ENCODE measurements at regions not wholly inside any gene's neighbourhood (a gene's known extent, or its start where the extent isn't known, plus 50 kb on each side); places are given as distances from the start of the nearest gene placed in this dataset.
A peak's percentile ranks its signal among the peaks of the same experiment; 100 is the strongest.
"Not testable (repeated sequence)": the region's sequence is repeated elsewhere in the genome, so short reads cannot be mapped to it uniquely, and the experiment has no call there.

- DNase-seq (ENCODE audit: low read depth) = peak; percentile 19
Measured at GRCh38 chr7:119270045-119270464, 1002.9 kb upstream of the KCND2 start.

- no peak for DNase-seq (ENCODE audit: low read depth)
Measured at GRCh38 chr7:119270644-119271043, 1002.3 kb upstream of the KCND2 start.

DNA sequence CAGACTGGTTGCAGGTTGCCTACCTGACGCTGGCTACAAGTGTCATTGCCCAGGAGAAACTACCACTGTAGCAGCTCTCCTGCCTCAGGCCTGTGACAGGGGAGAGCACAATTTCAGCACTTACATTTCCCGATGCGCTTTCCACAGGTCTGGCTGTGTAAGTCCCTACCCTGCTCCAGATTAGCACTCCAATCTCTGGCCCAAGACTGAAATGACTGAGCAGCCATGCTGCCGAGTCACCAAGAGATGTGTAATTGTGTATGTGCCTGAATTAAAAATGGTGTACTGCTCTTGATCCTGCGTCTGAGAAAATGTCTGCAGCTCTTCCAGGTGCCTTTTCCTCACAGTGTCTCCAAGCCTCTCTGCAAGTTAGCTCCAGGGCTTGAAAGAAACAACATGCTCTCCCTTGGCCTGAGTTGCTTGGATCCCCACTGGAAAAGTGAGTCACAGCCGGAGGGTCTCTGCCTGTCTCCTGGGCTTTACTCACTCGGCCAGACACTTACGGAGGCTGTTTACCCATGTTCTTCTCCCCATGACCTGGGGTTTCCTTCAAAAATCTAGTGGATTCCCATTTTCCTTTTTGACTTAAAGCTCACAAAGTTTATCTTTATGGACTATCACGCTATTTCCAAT lies 1001.7 kb upstream of the KCND2 start:
- DNase-seq (ENCODE audit: low read depth) = no peak

DNA sequence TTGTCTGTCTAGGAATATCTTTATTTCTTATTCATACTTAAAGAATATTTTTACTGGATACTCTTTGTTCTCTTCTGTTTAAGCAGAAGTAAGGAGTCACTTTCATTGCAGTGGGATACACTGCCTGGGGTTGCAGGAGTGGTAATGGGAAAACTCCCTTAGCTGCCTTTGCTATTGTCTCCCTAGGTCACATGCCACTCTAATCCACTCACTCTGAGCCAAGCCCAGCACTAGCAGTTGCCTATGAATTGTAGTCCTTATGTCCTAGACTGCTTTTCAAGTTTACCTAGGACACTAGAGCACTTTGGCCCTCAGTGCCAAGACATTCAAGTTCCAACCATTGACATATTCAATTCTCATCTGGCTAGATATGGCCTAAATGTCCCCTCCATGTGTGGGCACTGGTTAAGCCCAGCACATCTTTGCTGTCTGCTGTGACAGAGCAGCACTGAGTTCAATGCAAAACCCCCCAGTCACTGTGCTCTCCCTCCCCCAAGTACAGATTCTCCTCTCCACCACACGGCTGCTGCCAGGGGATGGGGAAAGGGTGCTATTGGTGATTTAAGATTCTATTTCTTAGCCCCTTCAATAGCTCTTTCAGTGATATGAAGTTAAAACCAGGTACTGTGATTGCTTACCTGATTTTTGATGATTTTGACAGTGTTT lies 991.7 kb upstream of the KCND2 start:
- DNase-seq (ENCODE audit: low read depth) = no peak

GRCh38 chr7:119283353-119283752 lies 989.6 kb upstream of the KCND2 start:
- no peak for DNase-seq (ENCODE audit: low read depth)

- no peak for DNase-seq (ENCODE audit: low read depth)
Measured at GRCh38 chr7:119288416-119288815, 984.6 kb upstream of the KCND2 start.

GRCh38 chr7:119300341-119300740 lies 972.6 kb upstream of the KCND2 start:
- DNase-seq (ENCODE audit: low read depth) = not testable (repeated sequence)

DNA sequence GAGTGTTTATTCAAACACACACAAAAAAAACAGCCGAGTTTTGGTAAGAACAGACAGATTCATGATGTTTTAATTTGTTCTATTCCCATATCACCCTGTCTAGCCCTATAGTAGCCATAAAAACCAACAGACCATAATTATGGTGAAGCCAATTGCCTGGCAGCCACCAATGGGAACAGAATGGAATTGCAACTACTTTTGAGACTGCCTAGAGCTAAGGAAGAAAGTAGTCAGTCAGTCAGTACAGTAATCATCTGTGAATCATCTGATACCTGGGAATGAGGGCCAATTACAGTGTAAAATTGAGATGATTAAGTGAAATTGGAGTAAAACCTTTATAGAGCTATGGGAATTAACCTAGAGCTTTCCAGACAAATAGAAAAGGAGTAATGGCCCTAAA lies 952.7 kb upstream of the KCND2 start:
- DNase-seq (ENCODE audit: low read depth) = no peak

DNA sequence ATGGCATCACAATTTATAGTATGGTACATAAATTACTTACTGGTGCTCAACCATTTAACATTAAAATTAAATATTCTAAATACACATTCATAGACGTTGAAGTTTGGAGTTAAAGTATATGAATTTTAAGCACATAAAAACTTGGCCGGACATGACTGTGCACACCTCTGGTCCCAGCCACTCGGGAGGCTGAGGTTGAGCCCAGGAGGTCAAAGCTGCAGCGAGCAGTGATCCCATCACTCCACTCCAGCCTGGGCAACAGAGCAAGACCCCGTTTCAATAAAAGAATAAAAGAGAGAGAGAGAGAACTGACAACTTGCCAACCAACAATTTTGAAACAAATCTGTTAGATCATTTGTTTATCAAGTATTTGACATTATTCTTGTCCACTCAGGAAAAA lies 943.3 kb upstream of the KCND2 start:
- DNase-seq (ENCODE audit: low read depth) = no peak

GRCh38 chr7:119335405-119335804 lies 937.6 kb upstream of the KCND2 start:
- no peak for DNase-seq (ENCODE audit: low read depth)

- DNase-seq (ENCODE audit: low read depth) = no peak
Measured at GRCh38 chr7:119341822-119342221, 931.2 kb upstream of the KCND2 start.

DNA sequence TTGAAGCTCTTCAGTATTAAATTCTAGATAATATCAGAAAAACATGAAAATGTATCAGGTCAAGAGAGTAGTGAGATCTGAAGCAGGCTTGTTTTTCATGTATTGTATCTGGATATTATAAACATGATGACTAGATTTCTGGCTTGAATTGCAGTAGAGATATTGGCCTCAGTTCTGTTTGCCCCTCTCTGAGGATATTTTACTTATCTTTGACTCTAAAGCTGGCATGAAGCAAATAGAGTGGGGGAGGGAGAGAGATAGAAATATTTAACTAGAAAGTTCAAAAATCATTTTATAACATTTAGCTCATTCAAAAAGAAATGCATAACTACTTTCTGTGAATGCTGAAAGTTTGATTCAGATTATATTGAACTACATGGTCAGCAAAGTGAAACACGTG lies 929.7 kb upstream of the KCND2 start:
- DNase-seq (ENCODE audit: low read depth) = no peak

DNA sequence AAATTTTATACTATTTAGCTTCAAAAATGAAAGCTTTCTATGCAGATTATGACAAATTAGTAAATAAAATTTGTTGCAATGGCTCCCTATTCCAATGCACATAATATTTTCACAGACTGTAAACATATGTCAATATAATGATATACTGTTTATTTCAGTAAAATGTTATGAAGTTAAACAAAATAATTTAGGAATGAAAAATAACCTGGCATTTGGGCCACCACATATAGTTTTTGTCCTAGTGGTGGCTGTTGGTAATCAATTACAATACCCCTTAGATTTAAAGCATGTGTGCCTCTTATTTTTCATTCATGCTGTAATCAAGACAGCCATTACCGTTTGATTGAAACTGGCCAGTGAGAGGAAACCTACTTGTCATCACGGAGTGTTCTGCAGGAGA lies 928.5 kb upstream of the KCND2 start:
- DNase-seq (ENCODE audit: low read depth) = no peak

GRCh38 chr7:119348491-119348890 lies 924.5 kb upstream of the KCND2 start:
- no peak for DNase-seq (ENCODE audit: low read depth)

DNA sequence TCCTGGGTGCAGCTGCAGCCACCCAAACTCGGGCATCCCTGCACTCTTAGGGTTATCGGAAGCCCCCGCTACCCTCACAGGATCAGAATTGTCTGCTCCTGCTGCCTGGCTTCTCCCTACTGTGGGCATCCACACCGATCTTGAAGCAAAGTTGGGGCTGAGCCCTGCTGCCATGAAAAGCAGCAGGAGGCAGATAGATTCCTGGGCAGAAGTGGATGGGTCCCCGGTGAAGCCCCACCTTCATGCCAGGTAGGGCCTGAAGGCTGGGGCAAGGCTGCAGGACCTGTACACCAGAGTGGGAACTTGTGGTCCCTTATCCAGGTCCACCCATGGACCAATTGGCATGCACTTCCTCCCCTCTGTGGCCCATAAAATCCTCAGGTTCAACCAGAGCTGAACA lies 922.6 kb upstream of the KCND2 start:
- DNase-seq (ENCODE audit: low read depth) = no peak

- no peak for DNase-seq (ENCODE audit: low read depth)
Measured at GRCh38 chr7:119351320-119351719, 921.7 kb upstream of the KCND2 start.

GRCh38 chr7:119374436-119374835 lies 898.5 kb upstream of the KCND2 start:
- DNase-seq (ENCODE audit: low read depth) = no peak

DNA sequence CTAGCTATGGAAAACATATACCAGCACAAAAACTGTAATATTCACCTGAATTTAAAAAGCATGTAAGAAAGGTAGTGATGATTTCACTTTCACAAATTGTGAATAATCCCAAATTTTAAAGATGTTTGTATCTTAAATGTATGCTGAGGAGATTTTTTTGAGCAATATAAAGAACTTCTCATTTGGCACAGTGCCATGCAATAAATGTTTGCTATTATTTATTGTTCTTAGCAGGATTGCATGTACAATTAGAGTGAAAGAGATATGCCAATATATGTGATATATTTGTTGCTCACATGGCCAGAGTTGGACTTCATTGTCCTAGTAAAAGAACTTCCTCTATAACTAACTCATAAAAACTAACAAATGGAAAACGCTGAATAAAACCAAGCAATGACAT lies 895.1 kb upstream of the KCND2 start:
- no peak for DNase-seq (ENCODE audit: low read depth)

- DNase-seq (ENCODE audit: low read depth) = no peak
Measured at GRCh38 chr7:119382726-119383125, 890.2 kb upstream of the KCND2 start.

DNA sequence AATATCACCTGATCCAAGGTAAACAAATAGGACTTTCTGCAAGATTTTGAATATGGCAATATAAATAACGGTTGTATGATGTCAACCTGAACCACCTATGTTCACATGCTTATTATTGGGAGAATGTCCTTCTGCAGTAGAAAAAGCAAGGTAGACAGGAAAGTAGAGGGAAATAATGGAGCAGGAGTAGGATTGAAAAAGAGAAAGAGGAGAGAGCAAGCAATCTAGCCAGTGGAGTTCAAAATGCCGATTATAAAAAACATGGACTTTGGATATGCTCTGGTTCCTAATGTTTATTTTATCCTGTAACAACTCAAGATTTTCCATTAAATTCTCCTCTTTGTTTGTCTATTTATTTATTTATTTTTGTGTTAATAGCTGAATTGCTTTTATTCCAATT lies 878.0 kb upstream of the KCND2 start:
- no peak for DNase-seq (ENCODE audit: low read depth)

DNA sequence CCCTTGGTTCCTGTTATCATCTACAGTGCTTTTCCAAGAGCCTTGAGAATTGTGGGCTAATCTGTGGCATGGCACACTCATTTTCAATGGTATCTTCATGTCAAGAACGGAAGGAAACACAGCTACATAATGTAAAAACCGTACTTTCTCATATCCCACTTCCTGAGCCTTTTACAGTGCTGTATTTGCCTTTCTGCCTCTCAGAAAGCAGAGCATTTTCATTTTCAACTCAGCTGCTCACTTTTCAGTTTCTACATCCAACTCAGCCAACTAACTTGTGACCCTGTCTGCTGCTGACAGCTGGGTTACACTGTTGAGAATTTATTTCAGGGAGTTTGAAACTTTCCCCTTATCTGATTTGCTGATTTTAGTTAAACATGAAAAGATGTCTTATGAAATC lies 875.8 kb upstream of the KCND2 start:
- DNase-seq (ENCODE audit: low read depth) = no peak

DNA sequence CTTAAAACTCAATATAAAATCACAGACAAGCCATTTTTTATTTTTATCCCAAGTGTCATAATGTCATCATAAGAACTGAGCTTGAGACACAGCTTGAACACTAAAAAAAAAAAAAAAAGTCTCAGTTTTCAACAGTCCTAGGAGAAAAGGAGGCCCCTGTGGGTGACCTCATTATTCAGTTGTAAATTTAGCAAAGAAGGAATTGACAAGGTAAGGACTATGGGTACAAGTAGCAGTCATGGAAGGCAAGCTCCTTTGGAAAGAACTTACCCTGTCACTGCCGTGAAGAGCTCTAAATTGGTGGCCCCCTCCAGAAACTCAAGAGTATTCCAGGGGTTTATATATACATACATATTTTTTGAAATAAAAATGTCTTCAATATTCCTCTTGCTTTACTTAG lies 864.4 kb upstream of the KCND2 start:
- DNase-seq (ENCODE audit: low read depth) = no peak

GRCh38 chr7:119413314-119413805 lies 859.6 kb upstream of the KCND2 start:
- no peak for DNase-seq (ENCODE audit: low read depth)

- DNase-seq (ENCODE audit: low read depth) = no peak
Measured at GRCh38 chr7:119415682-119416081, 857.3 kb upstream of the KCND2 start.

Data from EH (cell line).